ENCODE measurements at regions not wholly inside any gene's neighbourhood (a gene's known extent, or its start where the extent isn't known, plus 50 kb on each side); places are given as distances from the start of the nearest gene placed in this dataset.

GRCh38 chr9:555493-555892 lies 286.0 kb upstream of the DMRT1 start:
- no peaks in the 10 kb centered on the region for H3K9me3 ChIP-seq
- H3K27ac ChIP-seq: no peak overlapping the region
- 52% methylated on average over 4 of the region's 4 CpGs for WGBS

GRCh38 chr9:556199-556598 lies 285.3 kb upstream of the DMRT1 start:
- Histone ChIP-seq H3K9me3 (no peaks in the 10 kb centered on the region), H3K27me3 (replicated peaks; ENCODE audit: insufficient read depth) (no peaks in the 10 kb centered on the region), H3K4me1 (replicated peaks) (no peaks in the 10 kb centered on the region), H3K27ac (no peak overlapping the region), H3K4me3 (no peak overlapping the region), H3K36me3 (no peaks in the 10 kb centered on the region)
- TF ChIP-seq POLR2AphosphoS5 (IDR thresholded peaks at IDR 0.05) (no peak), CTCF (IDR thresholded peaks at IDR 0.05) (no peak), POLR2A (IDR thresholded peaks at IDR 0.05) (no peak)
- intact Hi-C loops (cut with DNase I): no loop called here
- DNase-seq (ENCODE audit: low spot score): no peak
- 84% methylated on average over 3 of the region's 3 CpGs for WGBS

More at GRCh38 chr9:555493-555892, 286.0 kb upstream of the DMRT1 start:
- Histone ChIP-seq H3K4me3 (no peak overlapping the region), H3K36me3 (no peaks in the 10 kb centered on the region), H3K4me1 (replicated peaks) (no peaks in the 10 kb centered on the region), H3K27me3 (replicated peaks; ENCODE audit: insufficient read depth) (no peaks in the 10 kb centered on the region)
- TF ChIP-seq POLR2A (IDR thresholded peaks at IDR 0.05) (no peak), POLR2AphosphoS5 (IDR thresholded peaks at IDR 0.05) (no peak), CTCF (IDR thresholded peaks at IDR 0.05) (no peak)
- intact Hi-C loops (cut with DNase I): no loop called here
- DNase-seq (ENCODE audit: low spot score): no peak

- Histone ChIP-seq H3K27ac (no peak overlapping the region), H3K36me3 (no peaks in the 10 kb centered on the region), H3K4me3 (no peak overlapping the region), H3K27me3 (replicated peaks; ENCODE audit: insufficient read depth) (no peaks in the 10 kb centered on the region), H3K4me1 (replicated peaks) (no peaks in the 10 kb centered on the region), H3K9me3 (no peaks in the 10 kb centered on the region)
- WGBS: 98% methylated on average over 2 of the region's 2 CpGs
- no peak for DNase-seq (ENCODE audit: low spot score)
- TF ChIP-seq POLR2A (IDR thresholded peaks at IDR 0.05): no peak
- no peak for TF ChIP-seq POLR2AphosphoS5 (IDR thresholded peaks at IDR 0.05)
- no peak for TF ChIP-seq CTCF (IDR thresholded peaks at IDR 0.05)
- intact Hi-C loops (cut with DNase I): no loop called here
Measured at GRCh38 chr9:556675-557074, 284.8 kb upstream of the DMRT1 start.

GRCh38 chr9:557601-558201 lies 283.8 kb upstream of the DMRT1 start:
- Histone ChIP-seq H3K36me3 (no peaks in the 10 kb centered on the region), H3K27me3 (replicated peaks; ENCODE audit: insufficient read depth) (no peaks in the 10 kb centered on the region), H3K4me1 (replicated peaks) (no peaks in the 10 kb centered on the region), H3K4me3 (no peak overlapping the region), H3K27ac (no peak overlapping the region), H3K9me3 (no peaks in the 10 kb centered on the region)
- TF ChIP-seq CTCF (IDR thresholded peaks at IDR 0.05): no peak
- no peak for TF ChIP-seq POLR2AphosphoS5 (IDR thresholded peaks at IDR 0.05)
- TF ChIP-seq POLR2A (IDR thresholded peaks at IDR 0.05): no peak
- WGBS: 90% methylated on average over 9 of the region's 9 CpGs
- intact Hi-C loops (cut with DNase I): no loop called here
- no peak for DNase-seq (ENCODE audit: low spot score)

- no peaks in the 10 kb centered on the region for H3K4me1 ChIP-seq (replicated peaks)
- WGBS: 22% methylated on average over 1 of the region's 1 CpG
- TF ChIP-seq POLR2AphosphoS5 (IDR thresholded peaks at IDR 0.05) (peak; percentile 16), POLR2A (IDR thresholded peaks at IDR 0.05) (no peak), CTCF (IDR thresholded peaks at IDR 0.05) (no peak)
- no peaks in the 10 kb centered on the region for H3K27me3 ChIP-seq (replicated peaks; ENCODE audit: insufficient read depth)
- no peaks in the 10 kb centered on the region for H3K9me3 ChIP-seq
- H3K36me3 ChIP-seq: no peaks in the 10 kb centered on the region
- DNase-seq (ENCODE audit: low spot score): no peak
- H3K27ac ChIP-seq: no peak overlapping the region
- intact Hi-C loops (cut with DNase I): no loop called here
- H3K4me3 ChIP-seq: no peak overlapping the region
Measured at GRCh38 chr9:561427-561826, 280.1 kb upstream of the DMRT1 start.

All from prostate gland (tissue), 2 donors.